GM21576 (cell line): ENCODE measurements at regions not wholly inside any gene's neighbourhood (a gene's known extent, or its start where the extent isn't known, plus 50 kb on each side); places are given as distances from the start of the nearest gene placed in this dataset.
"Not testable (repeated sequence)": the region's sequence is repeated elsewhere in the genome, so short reads cannot be mapped to it uniquely, and the experiment has no call there.

Experiments used
- ATAC-seq: cut with Tn5 transposase; IDR thresholded peaks from one replicate; pipeline ENCODE4 v1.9.1; 2021; ENCODE audit warnings: mild to moderate bottlenecking, moderate library complexity; ENCODE audit not compliant: unreplicated experiment

GRCh38 chr5:57663466-57663865 is 180.9 kb upstream of the ACTBL2 start:
- ATAC-seq = no peak

GRCh38 chr5:57662991-57663390 is 180.4 kb upstream of the ACTBL2 start:
- ATAC-seq = no peak

GRCh38 chr5:57659886-57660285 is 177.3 kb upstream of the ACTBL2 start:
- no peak for ATAC-seq

- no peak for ATAC-seq
These were observed 175.4 kb upstream of the ACTBL2 start for GRCh38 chr5:57658018-57658417.

GRCh38 chr5:57655228-57655627 is 172.6 kb upstream of the ACTBL2 start:
- no peak for ATAC-seq

- ATAC-seq = no peak
These were observed 171.2 kb upstream of the ACTBL2 start for GRCh38 chr5:57653636-57654290.

- no peak for ATAC-seq
These were observed 168.5 kb upstream of the ACTBL2 start for GRCh38 chr5:57651127-57651526.

- peak; percentile 93 for ATAC-seq
These were observed 167.9 kb upstream of the ACTBL2 start for GRCh38 chr5:57650360-57651069.

- no peak for ATAC-seq
These were observed 160.1 kb upstream of the ACTBL2 start for GRCh38 chr5:57642698-57643097.

GRCh38 chr5:57642066-57642465 is 159.5 kb upstream of the ACTBL2 start:
- no peak for ATAC-seq

- ATAC-seq = no peak
These were observed 152.7 kb upstream of the ACTBL2 start for GRCh38 chr5:57635146-57635777.

- no peak for ATAC-seq
These were observed 150.3 kb upstream of the ACTBL2 start for GRCh38 chr5:57632937-57633336.

GRCh38 chr5:57631139-57631538 is 148.5 kb upstream of the ACTBL2 start:
- not testable (repeated sequence) for ATAC-seq

GRCh38 chr5:57627661-57628060 is 145.1 kb upstream of the ACTBL2 start:
- no peak for ATAC-seq

GRCh38 chr5:57626703-57627102 is 144.1 kb upstream of the ACTBL2 start:
- no peak for ATAC-seq

- no peak for ATAC-seq
These were observed 139.0 kb upstream of the ACTBL2 start for GRCh38 chr5:57621624-57622023.

GRCh38 chr5:57618767-57619381 is 136.3 kb upstream of the ACTBL2 start:
- no peak for ATAC-seq

- no peak for ATAC-seq
These were observed 131.1 kb upstream of the ACTBL2 start for GRCh38 chr5:57613741-57614140.

- ATAC-seq = no peak
These were observed 128.6 kb upstream of the ACTBL2 start for GRCh38 chr5:57611177-57611576.

GRCh38 chr5:57608542-57608941 is 125.9 kb upstream of the ACTBL2 start:
- no peak for ATAC-seq

- no peak for ATAC-seq
These were observed 119.4 kb upstream of the ACTBL2 start for GRCh38 chr5:57601996-57602395.

GRCh38 chr5:57600321-57600720 is 117.7 kb upstream of the ACTBL2 start:
- no peak for ATAC-seq
